HG03571 (cell line): ENCODE measurements at regions not wholly inside any gene's neighbourhood (a gene's known extent, or its start where the extent isn't known, plus 50 kb on each side); places are given as distances from the start of the nearest gene placed in this dataset.
"Not testable (repeated sequence)": the region's sequence is repeated elsewhere in the genome, so short reads cannot be mapped to it uniquely, and the experiment has no call there.

ENCODE experiments used
- ATAC-seq: cut with Tn5 transposase; IDR thresholded peaks from one replicate; pipeline ENCODE4 v1.9.1; 2021; ENCODE audit not compliant: unreplicated experiment

DNA sequence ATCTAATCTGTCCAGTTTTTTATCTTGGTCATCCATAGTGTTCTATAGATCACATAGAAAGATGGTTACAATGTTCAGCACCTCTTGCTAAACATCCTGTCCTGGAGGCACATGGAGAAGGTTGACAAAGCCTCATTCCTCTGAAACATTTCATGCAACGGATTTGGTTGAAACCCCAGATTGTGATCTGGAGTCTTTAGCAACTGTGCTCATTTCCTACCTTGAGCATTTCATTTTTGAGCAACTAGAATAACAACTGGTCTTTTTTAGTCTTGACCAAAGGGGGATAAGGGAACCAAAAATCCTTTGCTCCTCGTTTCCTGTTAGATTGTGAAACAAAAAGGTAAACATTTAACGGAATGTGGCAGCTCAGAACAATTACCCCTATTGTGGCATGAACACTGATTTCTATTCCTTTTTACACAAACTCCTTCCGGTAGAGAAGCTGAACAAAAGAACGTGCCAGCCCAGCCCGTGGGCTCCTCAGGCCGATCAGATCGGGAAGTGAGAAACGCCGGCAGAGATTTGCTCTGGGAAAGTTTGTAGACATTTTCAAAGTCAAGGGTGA is 94.7 kb upstream of the ERRFI1 start:
- ATAC-seq = no peak

DNA sequence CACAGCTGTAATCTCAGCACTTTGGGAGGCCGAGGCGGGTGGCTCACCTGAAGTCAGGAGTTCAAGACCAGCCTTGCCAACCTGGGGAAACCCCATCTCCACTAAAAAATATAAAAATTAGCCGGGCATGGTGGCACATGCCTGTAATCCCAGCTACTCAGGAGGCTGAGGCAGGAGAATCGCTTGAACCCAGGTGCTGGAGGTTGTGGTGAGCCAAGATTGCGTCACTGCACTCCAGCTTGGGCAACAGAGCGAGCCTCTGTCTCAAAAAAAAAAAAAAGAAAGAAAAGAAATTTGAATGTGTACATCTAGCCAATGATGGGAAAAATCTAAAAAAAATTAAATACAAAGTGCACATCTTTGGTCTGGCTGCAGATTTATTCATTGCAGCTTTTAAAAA is 92.6 kb upstream of the ERRFI1 start:
- not testable (repeated sequence) for ATAC-seq

DNA sequence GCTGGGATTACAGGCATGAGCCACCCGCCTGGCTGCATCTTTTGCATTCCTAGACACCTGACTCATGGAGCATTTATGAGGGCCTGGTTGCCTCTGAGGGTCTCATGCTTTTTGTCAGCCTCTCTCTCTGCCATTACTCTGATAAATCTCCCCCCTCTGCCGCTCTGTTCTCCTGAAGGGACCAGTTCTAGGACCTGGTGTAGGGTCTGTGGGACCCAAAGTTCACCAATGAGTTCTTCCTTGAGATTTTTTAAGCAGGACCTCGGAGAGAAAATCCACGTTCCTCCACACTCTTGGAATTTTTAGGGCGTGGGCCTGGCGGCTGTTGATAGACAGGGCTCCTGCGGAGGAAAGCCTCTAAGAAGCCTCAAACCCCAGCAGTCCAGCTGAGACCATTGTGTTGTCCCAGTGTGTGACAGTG is 91.9 kb upstream of the ERRFI1 start:
- ATAC-seq = no peak

DNA sequence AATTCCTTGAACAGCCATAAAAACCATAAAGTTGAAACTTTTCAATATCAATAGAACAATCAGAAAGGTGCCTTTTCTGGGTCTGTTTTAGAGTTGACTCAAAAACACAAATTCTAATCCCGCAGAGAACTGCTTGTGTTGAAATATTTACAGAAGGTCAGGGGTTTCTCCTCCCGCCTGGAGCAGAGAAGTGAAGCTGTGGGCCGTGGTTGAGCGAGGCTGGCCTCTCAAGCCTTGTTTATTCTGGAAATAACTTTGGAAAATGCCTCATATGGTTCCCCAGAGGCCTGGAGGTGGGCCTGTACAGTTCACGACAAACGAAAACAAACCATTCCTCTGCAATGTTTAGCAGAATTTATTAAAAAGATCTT is 90.8 kb upstream of the ERRFI1 start:
- no peak for ATAC-seq

DNA sequence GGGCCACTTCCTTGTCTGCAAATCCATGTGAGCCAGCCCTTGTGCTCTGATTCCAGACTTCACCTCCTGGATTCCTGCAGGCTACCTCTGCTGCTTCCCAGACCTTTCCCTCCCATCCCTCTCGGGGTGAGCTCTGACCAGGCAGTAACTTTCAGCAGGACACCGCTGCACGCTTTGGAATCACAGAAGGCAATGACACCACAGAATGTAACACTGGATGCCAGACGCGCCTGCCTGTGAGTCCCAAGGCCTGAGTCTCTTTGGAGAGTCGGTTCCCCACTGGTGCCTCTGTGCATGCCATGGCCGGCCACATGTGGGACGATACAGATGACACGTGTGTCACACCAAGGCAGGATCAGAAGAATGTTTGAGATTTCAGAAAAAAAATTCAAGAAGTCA is 89.7 kb upstream of the ERRFI1 start:
- ATAC-seq = no peak

DNA sequence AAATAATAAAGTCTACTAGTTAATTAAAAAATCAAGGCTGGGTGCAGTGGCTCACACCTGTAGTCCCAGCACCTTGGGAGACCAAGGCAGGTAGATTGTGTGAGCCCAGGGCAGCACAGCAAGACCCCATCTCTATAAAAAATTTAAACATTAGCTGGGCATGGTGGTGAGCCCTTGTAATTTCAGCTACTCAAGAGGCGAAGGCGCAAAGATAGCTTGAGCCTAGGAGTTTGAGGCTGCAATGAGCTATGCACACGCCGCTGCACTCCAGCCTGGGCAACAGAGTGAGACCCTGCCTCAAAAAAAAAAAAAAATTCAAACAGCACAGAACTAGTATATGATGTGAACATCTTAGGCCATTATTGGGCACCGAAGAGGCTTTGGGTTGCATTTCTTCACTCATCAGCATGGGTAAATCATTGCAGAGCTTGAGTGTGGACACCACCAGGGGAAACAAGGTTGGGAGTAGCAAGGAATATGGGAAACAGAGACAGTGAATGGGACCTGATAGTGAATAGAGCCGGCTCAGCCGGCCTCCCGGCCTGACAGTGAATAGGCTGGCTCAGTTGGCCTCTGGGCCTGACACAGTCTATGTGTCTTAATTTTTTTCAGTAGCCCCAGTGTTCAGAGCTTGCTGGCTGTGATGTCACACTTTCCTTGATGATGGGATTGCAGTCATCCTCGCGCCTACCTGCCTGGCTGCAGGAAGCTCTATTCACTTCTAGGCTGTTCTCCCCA is 89.1 kb upstream of the ERRFI1 start:
- ATAC-seq = no peak

DNA sequence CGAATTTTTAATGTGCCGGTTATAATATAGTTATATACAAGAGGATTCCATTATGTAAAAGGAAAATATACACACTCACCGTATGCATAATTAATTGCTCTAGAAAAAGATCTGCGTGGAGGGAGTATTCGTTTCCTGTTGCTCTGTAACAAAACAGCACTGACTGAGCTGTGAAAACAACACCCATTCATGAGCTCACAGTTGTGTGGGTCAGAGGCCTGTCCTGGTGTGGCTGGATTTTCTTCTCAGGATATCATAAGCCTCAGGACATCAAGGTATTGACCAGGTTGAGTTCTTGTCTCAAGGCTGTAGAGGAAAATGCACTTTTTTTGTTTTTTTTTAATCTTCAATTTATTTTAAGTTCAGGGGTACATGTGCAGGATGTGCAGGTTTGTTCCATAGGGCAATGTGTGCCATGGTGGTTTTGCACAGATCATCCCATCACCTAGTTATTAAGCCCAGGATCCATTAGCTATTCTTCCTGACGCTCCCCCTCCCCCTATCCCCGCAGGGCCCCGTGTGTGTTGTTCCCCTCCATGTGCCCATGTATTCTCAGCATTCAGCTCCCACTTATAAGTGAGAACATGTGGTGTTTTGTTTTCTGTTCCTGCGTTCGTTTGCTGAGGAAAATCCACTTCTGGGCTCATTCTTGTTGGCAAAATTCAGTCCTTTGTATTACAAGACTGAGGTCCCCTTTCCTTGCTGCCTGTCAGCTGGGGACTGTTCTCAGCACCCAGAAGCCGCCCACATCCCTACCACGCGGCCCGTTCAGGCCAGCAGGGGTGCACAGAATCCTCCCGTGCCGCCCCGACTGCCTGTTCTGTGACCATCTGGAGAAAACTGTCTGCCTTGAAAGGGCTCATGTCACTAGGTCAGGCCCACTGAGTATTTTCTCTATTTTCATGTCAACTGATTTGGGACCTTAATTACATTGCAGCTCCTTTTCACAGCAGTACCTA is 87.4 kb upstream of the ERRFI1 start:
- ATAC-seq = no peak

DNA sequence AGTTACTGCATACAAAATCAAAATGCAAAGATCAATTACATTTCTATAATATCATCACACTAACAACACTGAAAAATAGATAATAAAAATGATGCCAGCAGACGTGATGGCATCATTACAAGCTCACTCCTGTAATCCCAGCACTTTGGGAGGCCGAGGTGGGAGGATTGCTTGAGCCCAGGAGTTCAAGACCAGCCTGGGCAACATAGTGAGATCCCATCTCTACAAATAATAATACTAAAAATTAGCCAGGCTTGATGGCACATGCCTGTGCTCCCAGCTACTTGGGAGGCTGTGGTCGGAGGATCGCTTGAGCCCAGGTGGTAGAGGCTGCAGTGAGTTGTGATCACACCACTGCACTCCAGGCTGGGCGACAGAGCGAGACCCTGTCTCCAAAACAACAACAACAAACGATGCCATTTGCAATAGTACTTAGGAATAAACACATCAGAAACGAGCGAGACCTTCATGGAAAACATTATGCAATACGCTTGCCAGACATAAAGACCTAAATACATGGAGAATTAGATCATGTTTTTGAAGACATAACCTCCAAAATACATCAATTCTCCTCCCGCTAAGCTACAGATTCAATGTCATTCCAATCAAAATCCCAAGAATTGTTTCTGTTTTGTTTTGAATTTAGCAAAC is 86.6 kb upstream of the ERRFI1 start:
- ATAC-seq = no peak

DNA sequence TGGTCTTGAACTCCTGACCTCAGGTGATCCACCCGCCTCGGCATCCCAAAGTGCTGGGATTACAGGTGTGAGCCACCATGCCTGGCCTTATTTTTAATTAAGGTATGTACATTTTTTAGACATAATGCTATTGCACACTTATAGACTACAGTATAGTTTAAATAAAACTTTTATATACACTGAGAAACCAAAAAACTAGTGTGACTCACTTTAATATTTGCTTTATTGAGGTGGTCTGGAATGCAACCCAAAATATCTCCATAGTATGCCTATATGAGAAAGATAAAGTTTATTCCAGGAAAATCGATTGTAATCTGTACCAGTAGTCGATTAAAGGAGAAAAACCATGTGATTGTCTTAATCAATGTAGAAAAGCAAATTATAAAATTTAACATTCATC is 85.5 kb upstream of the ERRFI1 start:
- no peak for ATAC-seq

DNA sequence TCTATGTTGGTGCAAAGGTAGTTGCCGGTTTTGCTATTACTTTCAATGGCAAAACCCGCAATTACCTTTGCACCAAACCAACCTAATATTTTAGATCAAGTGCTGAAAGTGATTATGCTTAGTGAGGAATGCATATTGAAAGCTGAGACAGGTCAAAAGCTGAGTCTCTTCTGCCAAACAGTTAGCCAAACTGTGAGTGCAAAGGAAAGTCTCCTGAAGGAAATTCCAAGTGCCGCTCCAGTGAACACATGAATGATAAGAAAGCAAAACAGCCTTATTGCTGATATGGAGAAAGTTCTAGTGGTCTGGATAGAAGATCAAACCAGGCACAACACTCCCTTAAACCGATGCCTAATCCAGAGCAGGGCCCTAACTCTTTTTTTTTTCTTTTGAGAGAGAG is 83.1 kb upstream of the ERRFI1 start:
- ATAC-seq = no peak

DNA sequence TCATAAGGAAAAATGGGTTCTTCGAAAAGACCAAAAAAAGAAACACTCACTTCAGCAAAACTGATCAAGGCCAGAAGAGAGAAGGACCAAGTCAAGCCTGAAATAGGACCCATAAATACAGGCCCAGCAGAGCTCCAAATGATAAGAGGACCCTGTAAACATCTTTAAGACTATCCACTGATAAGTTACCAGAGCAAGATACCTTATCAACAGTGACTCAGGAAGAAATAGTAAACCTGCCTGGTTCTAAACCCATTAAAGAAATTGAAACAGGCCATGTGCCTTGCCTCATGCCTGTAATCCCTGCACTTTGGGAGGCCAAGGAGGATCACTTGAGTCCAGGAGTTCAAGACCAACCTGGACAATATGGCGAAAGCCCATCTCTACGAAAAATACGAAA is 81.8 kb upstream of the ERRFI1 start:
- ATAC-seq = no peak

DNA sequence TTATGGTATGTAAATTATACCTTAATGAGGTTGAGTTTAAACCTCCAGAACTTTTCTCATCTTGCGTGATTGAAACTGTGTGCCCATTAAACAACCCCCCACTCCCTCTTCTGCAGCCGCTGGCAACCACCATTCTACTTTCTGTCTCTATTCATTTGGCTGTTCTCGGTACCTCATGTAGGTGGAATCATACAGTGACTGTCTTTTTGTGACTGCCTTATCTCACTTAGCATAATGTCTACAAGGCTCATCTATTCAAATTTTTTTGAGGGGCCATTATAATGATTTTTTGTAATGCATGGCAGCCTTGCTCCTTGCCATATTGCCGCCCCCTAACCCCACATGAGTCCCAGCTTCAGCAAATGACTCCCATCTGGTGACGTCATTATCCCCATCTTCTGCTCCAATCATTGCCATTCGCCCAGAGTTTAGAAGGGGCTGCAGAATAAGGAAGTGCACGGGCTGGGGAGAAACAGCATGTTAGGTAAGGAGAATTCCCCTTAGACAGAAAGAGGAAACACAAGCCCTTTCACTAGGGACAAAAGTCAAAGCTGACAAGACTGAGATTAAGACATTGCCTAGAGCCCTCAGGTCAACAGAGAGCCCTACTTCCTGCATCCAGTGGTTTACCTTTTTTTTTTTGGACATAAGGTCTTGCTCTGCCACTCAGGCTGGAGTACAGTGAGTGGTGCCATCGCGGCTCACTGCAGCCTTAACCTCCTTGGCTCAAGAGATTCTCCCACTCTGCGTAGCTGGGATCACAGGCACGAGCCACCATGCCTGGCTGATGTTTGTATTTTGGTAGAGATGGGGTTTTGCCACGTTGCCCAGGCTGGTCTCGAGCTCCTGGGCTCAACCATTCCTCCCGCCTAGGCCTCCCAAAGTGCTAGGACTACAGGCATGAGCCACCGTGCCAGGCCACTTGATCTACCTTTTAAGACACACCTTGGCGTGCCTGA is 78.4 kb upstream of the ERRFI1 start:
- no peak for ATAC-seq

DNA sequence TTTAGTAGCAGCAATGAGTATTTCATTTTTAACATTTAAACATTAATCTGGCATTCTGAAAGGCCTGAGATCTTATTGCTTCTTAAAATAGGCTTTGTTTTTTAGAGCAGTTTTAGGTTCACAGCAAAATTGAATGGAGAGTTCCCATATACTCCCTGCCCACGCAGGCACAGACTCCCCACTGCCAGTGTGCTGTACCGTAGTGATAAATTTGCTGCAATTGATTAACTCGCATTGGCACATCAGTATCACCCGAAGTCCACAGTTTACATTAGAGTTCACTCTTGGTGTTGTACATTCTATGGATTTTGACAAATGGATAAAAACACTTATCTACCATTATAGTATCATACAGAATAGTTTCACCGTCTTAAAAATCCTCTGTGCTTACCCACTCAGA is 71.8 kb upstream of the ERRFI1 start:
- ATAC-seq = no peak

DNA sequence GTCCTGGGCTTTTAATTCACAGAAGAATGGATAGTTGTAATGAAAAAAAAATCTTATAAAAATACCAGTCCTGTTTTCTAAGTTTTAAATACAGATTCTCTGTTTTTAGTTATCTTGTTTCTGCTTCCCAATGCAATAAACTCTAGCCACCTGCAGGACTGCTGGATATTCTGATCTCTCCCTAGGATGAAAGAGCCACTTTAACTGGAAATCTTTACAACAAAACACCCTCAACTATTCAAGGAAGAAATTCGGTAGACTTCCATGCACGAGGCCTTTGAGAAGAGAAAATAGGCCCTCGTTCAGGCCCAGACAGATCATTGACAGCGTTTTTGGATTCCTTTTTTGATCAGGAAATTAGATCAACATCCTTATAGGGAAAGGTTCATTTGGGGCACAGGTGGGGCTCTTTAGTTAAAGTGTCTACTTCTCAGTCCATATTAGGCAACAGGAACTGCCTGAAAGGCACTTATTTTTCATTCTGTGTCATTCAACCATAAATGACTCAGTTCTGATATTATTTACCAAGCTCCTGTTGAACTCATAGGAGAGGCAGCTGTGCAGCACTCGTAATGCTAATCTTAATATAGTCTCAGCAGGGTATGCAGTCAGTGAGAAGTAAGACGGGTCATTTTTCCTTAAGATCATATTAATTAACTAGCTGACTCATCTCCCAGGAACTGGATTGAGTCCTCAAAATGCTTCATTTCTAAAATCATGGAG is 71.1 kb upstream of the ERRFI1 start:
- ATAC-seq = peak; percentile 79

DNA sequence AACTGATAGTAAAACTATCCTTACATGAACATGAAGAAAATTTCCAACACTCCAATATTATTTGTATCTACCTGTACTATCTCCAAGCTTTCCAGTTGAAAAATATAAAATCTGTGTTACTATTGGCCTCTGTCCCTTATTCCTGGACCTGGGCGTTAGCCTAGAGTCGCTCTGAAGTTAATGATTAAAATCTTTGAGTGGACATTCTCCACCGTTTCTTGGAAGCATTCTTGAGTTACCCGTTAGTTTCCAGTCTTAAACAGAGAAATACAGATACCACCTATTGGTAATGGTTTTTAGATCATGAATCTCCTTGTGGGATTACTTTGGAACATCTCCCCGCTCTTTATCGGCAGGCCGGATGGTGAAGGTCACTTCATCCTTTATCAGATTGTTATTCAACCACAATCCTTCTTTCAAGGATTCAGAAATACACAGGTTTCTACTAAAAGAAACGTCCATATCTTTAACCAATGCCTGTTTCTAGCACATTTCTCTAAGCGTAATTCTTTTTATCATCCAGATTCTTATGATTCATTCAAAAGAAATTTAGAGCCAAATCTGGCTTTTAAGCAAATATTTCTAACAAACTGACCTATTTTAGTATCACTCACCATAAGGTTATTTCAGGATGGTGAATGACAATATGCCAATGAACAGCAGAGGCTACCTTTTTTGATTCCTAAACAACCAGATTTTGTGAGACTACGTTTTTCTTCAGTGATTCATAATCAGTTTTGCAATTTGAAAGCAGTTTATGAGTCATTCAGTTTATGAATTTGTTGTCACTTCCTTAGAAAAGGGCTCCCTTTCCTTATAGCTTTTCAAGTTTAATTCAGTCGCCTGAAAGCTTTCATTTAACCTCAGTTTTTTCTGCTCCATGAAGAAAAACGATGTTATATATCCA is 70.2 kb upstream of the ERRFI1 start:
- no peak for ATAC-seq

DNA sequence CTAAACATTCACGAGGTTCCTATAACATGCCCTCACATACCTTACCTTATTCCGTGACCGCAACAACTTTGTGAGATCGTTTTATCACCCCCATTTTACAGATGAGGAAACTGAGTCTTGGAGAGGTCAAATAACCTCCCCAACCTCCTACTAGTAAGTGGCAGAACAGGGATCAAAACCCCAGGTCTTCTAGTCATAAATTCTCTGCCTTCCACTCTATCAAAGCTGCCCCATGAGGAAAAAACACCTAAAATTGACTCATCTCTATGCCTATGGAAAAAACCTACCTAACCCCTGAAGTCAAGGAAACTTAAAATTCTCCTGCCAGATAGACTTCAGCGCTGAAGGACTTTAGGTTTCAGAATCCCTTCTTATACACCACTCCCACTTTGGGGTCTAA is 69.5 kb upstream of the ERRFI1 start:
- ATAC-seq = no peak

DNA sequence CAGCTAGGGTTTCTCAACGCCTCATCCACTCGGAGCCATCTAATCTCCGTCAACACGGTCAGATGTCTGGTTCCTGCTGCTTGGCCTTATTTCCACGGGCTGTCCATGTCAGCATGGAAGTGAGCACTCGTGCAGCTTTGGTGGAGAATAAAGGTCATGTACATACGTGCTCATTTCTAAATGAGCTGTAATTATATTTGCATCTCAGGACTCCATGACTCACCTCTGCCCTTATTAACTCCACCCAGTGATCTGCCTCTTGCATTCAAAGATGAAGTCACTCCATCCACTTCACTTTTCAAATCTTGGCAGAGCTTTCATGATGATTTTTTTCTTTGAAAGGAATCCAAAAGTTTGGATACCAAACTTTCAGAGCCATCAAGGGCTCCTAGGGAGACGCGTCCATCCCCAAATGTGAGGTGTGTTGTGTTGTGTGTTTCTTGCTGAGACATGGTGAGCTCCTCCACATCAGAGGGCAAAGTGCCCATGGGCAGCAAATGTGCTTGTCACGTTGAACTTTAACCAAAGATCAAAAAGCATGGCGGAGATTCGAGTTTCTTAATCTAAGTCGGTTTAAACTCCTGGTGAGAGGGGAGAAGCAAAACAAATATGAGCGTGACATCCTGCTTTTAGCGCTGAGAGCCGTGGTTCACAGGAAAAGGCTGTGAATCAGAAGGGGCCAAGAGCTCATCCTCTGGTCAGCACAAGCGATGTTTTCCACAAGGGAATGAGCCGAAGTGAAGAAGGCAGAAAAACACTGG is 68.6 kb upstream of the ERRFI1 start:
- no peak for ATAC-seq
